H1 (cell line): ENCODE measurements at regions not wholly inside any gene's neighbourhood (a gene's known extent, or its start where the extent isn't known, plus 50 kb on each side); places are given as distances from the start of the nearest gene placed in this dataset.

ENCODE experiments used
- CHD7 ChIP-seq: fragments of 300-600 bp; sonication (generic); IDR thresholded peaks from 2 replicates; pipeline ENCODE4 v1.7.1; 2012; ENCODE audit warnings: low read length, moderate library complexity, mild to moderate bottlenecking, inconsistent platforms; ENCODE audit not compliant: insufficient replicate concordance
- CREB1 ChIP-seq: IDR thresholded peaks from 2 replicates; pipeline ENCODE4 v1.6.1; 2012; ENCODE audit warnings: inconsistent platforms
- GABPA ChIP-seq: IDR thresholded peaks from 2 replicates; pipeline ENCODE4 v1.6.1; 2011; ENCODE audit warnings: mild to moderate bottlenecking, low read length, moderate library complexity, borderline replicate concordance; ENCODE audit not compliant: insufficient read depth
- KDM4A ChIP-seq: IDR thresholded peaks from one replicate; pipeline ENCODE4 v1.7.1; 2012; ENCODE audit warnings: low read depth, mild to moderate bottlenecking, moderate library complexity, low read length, inconsistent platforms; ENCODE audit not compliant: severe bottlenecking
- KDM5A ChIP-seq: fragments of 200-600 bp; IDR thresholded peaks from 2 replicates; pipeline ENCODE4 v1.7.1; 2012; ENCODE audit warnings: mild to moderate bottlenecking, low read length, inconsistent platforms, mixed read lengths
- POLR2A ChIP-seq, 2 experiments: IDR thresholded peaks; 1 replicate in 1 of 2; 2 replicates in 1 of 2; pipeline ENCODE4 v1.6.1; 2011; ENCODE audit warnings: low read depth in 2 of 2, low read length in 2 of 2, mild to moderate bottlenecking in 2 of 2; ENCODE audit errors: control extremely low read depth in 1 of 2
- SIX5 ChIP-seq: IDR thresholded peaks from 2 replicates; pipeline ENCODE4 v1.6.1; 2011; ENCODE audit warnings: mild to moderate bottlenecking, low read depth, low read length
- SUZ12 ChIP-seq: fragments of 200-600 bp; sonication (generic); IDR thresholded peaks from 2 replicates; pipeline ENCODE4 v1.6.1; 2012; ENCODE audit warnings: mild to moderate bottlenecking, inconsistent platforms, low read length, moderate library complexity, mixed read lengths
- YY1 ChIP-seq: IDR thresholded peaks from 2 replicates; pipeline ENCODE4 v1.6.1; 2011; ENCODE audit warnings: low read depth, mild to moderate bottlenecking, low read length

- TF ChIP-seq CHD7 = no peak
- TF ChIP-seq SUZ12 = no peak
- TF ChIP-seq CREB1 = no peak
- TF ChIP-seq KDM4A = no peak
- no peak for TF ChIP-seq YY1
- TF ChIP-seq POLR2A (IDR thresholded peaks at IDR 0.05; ENCODE audit: control extremely low read depth in 1 of 2, low read depth in 2 of 2, low read length in 2 of 2) = no peak
- TF ChIP-seq GABPA = no peak
- TF ChIP-seq KDM5A = no peak
- TF ChIP-seq SIX5 = no peak
Observed at GRCh38 chr10:128281861-128282260, 155.6 kb upstream of the MKI67 start (continued).
